ENCODE measurements at regions not wholly inside any gene's neighbourhood (a gene's known extent, or its start where the extent isn't known, plus 50 kb on each side); places are given as distances from the start of the nearest gene placed in this dataset.

GRCh38 chr14:29123017-29123416, 356.4 kb downstream of the FOXG1 start:
- Histone ChIP-seq H3K4me3 (ENCODE audit: low read length) (no peak overlapping the region), H3K9me3 (ENCODE audit: control insufficient read depth, low read length) (no peaks in the 10 kb centered on the region), H3K36me3 (ENCODE audit: control insufficient read depth, insufficient read depth, low read length, severe bottlenecking) (no peaks in the 10 kb centered on the region), H3K4me1 (ENCODE audit: control insufficient read depth, insufficient read depth, low read length) (peaks cover 14% of the 10 kb centered on the region), H3K9ac (ENCODE audit: low read length) (no peak overlapping the region), H3K27me3 (replicated peaks; ENCODE audit: control insufficient read depth, insufficient read depth, low read length) (no peaks in the 10 kb centered on the region)
- DNase-seq (ENCODE audit: low read depth), result no peak

- no peaks in the 10 kb centered on the region for H3K9me3 ChIP-seq (ENCODE audit: control insufficient read depth, low read length)
- no peak overlapping the region for H3K4me3 ChIP-seq (ENCODE audit: low read length)
- H3K36me3 ChIP-seq (ENCODE audit: control insufficient read depth, insufficient read depth, low read length, severe bottlenecking), result no peaks in the 10 kb centered on the region
- H3K9ac ChIP-seq (ENCODE audit: low read length), result no peak overlapping the region
- DNase-seq (ENCODE audit: low read depth), result peak; percentile 29
- H3K27me3 ChIP-seq (replicated peaks; ENCODE audit: control insufficient read depth, insufficient read depth, low read length), result no peaks in the 10 kb centered on the region
- H3K4me1 ChIP-seq (ENCODE audit: control insufficient read depth, insufficient read depth, low read length), result peaks cover 14% of the 10 kb centered on the region
Measured at GRCh38 chr14:29126361-29126760, 359.8 kb downstream of the FOXG1 start.

- no peaks in the 10 kb centered on the region for H3K27me3 ChIP-seq (replicated peaks; ENCODE audit: control insufficient read depth, insufficient read depth, low read length)
- no peaks in the 10 kb centered on the region for H3K9me3 ChIP-seq (ENCODE audit: control insufficient read depth, low read length)
- no peak overlapping the region for H3K4me3 ChIP-seq (ENCODE audit: low read length)
- no peaks in the 10 kb centered on the region for H3K36me3 ChIP-seq (ENCODE audit: control insufficient read depth, insufficient read depth, low read length, severe bottlenecking)
- H3K4me1 ChIP-seq (ENCODE audit: control insufficient read depth, insufficient read depth, low read length), result peaks cover 14% of the 10 kb centered on the region
- H3K9ac ChIP-seq (ENCODE audit: low read length), result peak overlapping the region; percentile 3
- DNase-seq (ENCODE audit: low read depth), result no peak
Measured at GRCh38 chr14:29126865-29127264, 360.3 kb downstream of the FOXG1 start.

GRCh38 chr14:29140016-29140415, 373.4 kb downstream of the FOXG1 start:
- H3K9me3 ChIP-seq (ENCODE audit: control insufficient read depth, low read length), result no peaks in the 10 kb centered on the region
- no peaks in the 10 kb centered on the region for H3K36me3 ChIP-seq (ENCODE audit: control insufficient read depth, insufficient read depth, low read length, severe bottlenecking)
- DNase-seq (ENCODE audit: low read depth), result no peak
- H3K27me3 ChIP-seq (replicated peaks; ENCODE audit: control insufficient read depth, insufficient read depth, low read length), result no peaks in the 10 kb centered on the region
- H3K4me3 ChIP-seq (ENCODE audit: low read length), result no peak overlapping the region
- no peak overlapping the region for H3K9ac ChIP-seq (ENCODE audit: low read length)
- peaks cover 17% of the 10 kb centered on the region for H3K4me1 ChIP-seq (ENCODE audit: control insufficient read depth, insufficient read depth, low read length)

GRCh38 chr14:29144621-29145020, 378.0 kb downstream of the FOXG1 start:
- H3K36me3 ChIP-seq (ENCODE audit: control insufficient read depth, insufficient read depth, low read length, severe bottlenecking), result no peaks in the 10 kb centered on the region
- DNase-seq (ENCODE audit: low read depth), result peak; percentile 96
- H3K4me3 ChIP-seq (ENCODE audit: low read length), result peak overlapping the region; percentile 40
- no peaks in the 10 kb centered on the region for H3K27me3 ChIP-seq (replicated peaks; ENCODE audit: control insufficient read depth, insufficient read depth, low read length)
- H3K9ac ChIP-seq (ENCODE audit: low read length), result peak overlapping the region; percentile 36
- no peaks in the 10 kb centered on the region for H3K9me3 ChIP-seq (ENCODE audit: control insufficient read depth, low read length)
- H3K4me1 ChIP-seq (ENCODE audit: control insufficient read depth, insufficient read depth, low read length), result peaks cover 23% of the 10 kb centered on the region

- peak; percentile 29 for DNase-seq (ENCODE audit: low read depth)
- H3K36me3 ChIP-seq (ENCODE audit: control insufficient read depth, insufficient read depth, low read length, severe bottlenecking), result no peaks in the 10 kb centered on the region
- H3K9ac ChIP-seq (ENCODE audit: low read length), result no peak overlapping the region
- peaks cover 15% of the 10 kb centered on the region for H3K4me1 ChIP-seq (ENCODE audit: control insufficient read depth, insufficient read depth, low read length)
- no peaks in the 10 kb centered on the region for H3K9me3 ChIP-seq (ENCODE audit: control insufficient read depth, low read length)
- H3K4me3 ChIP-seq (ENCODE audit: low read length), result no peak overlapping the region
- H3K27me3 ChIP-seq (replicated peaks; ENCODE audit: control insufficient read depth, insufficient read depth, low read length), result no peaks in the 10 kb centered on the region
Measured at GRCh38 chr14:29148221-29148620, 381.6 kb downstream of the FOXG1 start.

GRCh38 chr14:29149798-29150197, 383.2 kb downstream of the FOXG1 start:
- Histone ChIP-seq H3K27me3 (replicated peaks; ENCODE audit: control insufficient read depth, insufficient read depth, low read length) (no peaks in the 10 kb centered on the region), H3K9me3 (ENCODE audit: control insufficient read depth, low read length) (no peaks in the 10 kb centered on the region), H3K4me3 (ENCODE audit: low read length) (no peak overlapping the region), H3K9ac (ENCODE audit: low read length) (no peak overlapping the region), H3K4me1 (ENCODE audit: control insufficient read depth, insufficient read depth, low read length) (peaks cover 8% of the 10 kb centered on the region), H3K36me3 (ENCODE audit: control insufficient read depth, insufficient read depth, low read length, severe bottlenecking) (no peaks in the 10 kb centered on the region)
- no peak for DNase-seq (ENCODE audit: low read depth)

- Histone ChIP-seq H3K27me3 (replicated peaks; ENCODE audit: control insufficient read depth, insufficient read depth, low read length) (no peaks in the 10 kb centered on the region), H3K36me3 (ENCODE audit: control insufficient read depth, insufficient read depth, low read length, severe bottlenecking) (no peaks in the 10 kb centered on the region), H3K9ac (ENCODE audit: low read length) (no peak overlapping the region), H3K4me1 (ENCODE audit: control insufficient read depth, insufficient read depth, low read length) (peaks cover under 1% of the 10 kb centered on the region), H3K9me3 (ENCODE audit: control insufficient read depth, low read length) (no peaks in the 10 kb centered on the region), H3K4me3 (ENCODE audit: low read length) (no peak overlapping the region)
- no peak for DNase-seq (ENCODE audit: low read depth)
Measured at GRCh38 chr14:29150659-29151058, 384.1 kb downstream of the FOXG1 start.

- Histone ChIP-seq H3K4me3 (ENCODE audit: low read length) (no peak overlapping the region), H3K9ac (ENCODE audit: low read length) (no peak overlapping the region), H3K4me1 (ENCODE audit: control insufficient read depth, insufficient read depth, low read length) (no peaks in the 10 kb centered on the region), H3K27me3 (replicated peaks; ENCODE audit: control insufficient read depth, insufficient read depth, low read length) (no peaks in the 10 kb centered on the region), H3K36me3 (ENCODE audit: control insufficient read depth, insufficient read depth, low read length, severe bottlenecking) (no peaks in the 10 kb centered on the region), H3K9me3 (ENCODE audit: control insufficient read depth, low read length) (no peaks in the 10 kb centered on the region)
- no peak for DNase-seq (ENCODE audit: low read depth)
Measured at GRCh38 chr14:29156096-29156495, 389.5 kb downstream of the FOXG1 start.

- H3K27me3 ChIP-seq (replicated peaks; ENCODE audit: control insufficient read depth, insufficient read depth, low read length), result no peaks in the 10 kb centered on the region
- H3K9me3 ChIP-seq (ENCODE audit: control insufficient read depth, low read length), result no peaks in the 10 kb centered on the region
- H3K4me1 ChIP-seq (ENCODE audit: control insufficient read depth, insufficient read depth, low read length), result no peaks in the 10 kb centered on the region
- H3K4me3 ChIP-seq (ENCODE audit: low read length), result no peak overlapping the region
- DNase-seq (ENCODE audit: low read depth), result no peak
- no peaks in the 10 kb centered on the region for H3K36me3 ChIP-seq (ENCODE audit: control insufficient read depth, insufficient read depth, low read length, severe bottlenecking)
- H3K9ac ChIP-seq (ENCODE audit: low read length), result no peak overlapping the region
Measured at GRCh38 chr14:29161593-29161992, 395.0 kb downstream of the FOXG1 start.

- H3K4me3 ChIP-seq (ENCODE audit: low read length), result no peak overlapping the region
- H3K36me3 ChIP-seq (ENCODE audit: control insufficient read depth, insufficient read depth, low read length, severe bottlenecking), result no peaks in the 10 kb centered on the region
- no peak overlapping the region for H3K9ac ChIP-seq (ENCODE audit: low read length)
- H3K4me1 ChIP-seq (ENCODE audit: control insufficient read depth, insufficient read depth, low read length), result no peaks in the 10 kb centered on the region
- H3K27me3 ChIP-seq (replicated peaks; ENCODE audit: control insufficient read depth, insufficient read depth, low read length), result no peaks in the 10 kb centered on the region
- no peaks in the 10 kb centered on the region for H3K9me3 ChIP-seq (ENCODE audit: control insufficient read depth, low read length)
- DNase-seq (ENCODE audit: low read depth), result no peak
Measured at GRCh38 chr14:29163109-29163508, 396.5 kb downstream of the FOXG1 start.

GRCh38 chr14:29165431-29165830, 398.8 kb downstream of the FOXG1 start:
- H3K4me1 ChIP-seq (ENCODE audit: control insufficient read depth, insufficient read depth, low read length), result no peaks in the 10 kb centered on the region
- no peaks in the 10 kb centered on the region for H3K36me3 ChIP-seq (ENCODE audit: control insufficient read depth, insufficient read depth, low read length, severe bottlenecking)
- DNase-seq (ENCODE audit: low read depth), result no peak
- H3K9me3 ChIP-seq (ENCODE audit: control insufficient read depth, low read length), result no peaks in the 10 kb centered on the region
- H3K27me3 ChIP-seq (replicated peaks; ENCODE audit: control insufficient read depth, insufficient read depth, low read length), result no peaks in the 10 kb centered on the region
- no peak overlapping the region for H3K4me3 ChIP-seq (ENCODE audit: low read length)
- H3K9ac ChIP-seq (ENCODE audit: low read length), result no peak overlapping the region

Measured in adipocyte (in vitro differentiated cells).